Gastrocnemius medialis (tissue), 4 donors: ENCODE measurements at regions not wholly inside any gene's neighbourhood (a gene's known extent, or its start where the extent isn't known, plus 50 kb on each side); places are given as distances from the start of the nearest gene placed in this dataset.

Experiments used
- POLR2A ChIP-seq, 2 donors: fragments of 450-650 bp; IDR thresholded peaks; one replicate each; pipeline ENCODE4 v1.6.1; 2017; ENCODE audit warnings: antibody characterized with exemption in 2 of 2, mild to moderate bottlenecking in 2 of 2, moderate library complexity in 2 of 2
- TF ChIP-seq, protein P1 (sequence below), 5 experiments: fragments of 450-650 bp in 3 of 5; fragments of 200-600 bp in 2 of 5; sonication (generic) in 2 of 5; IDR thresholded peaks in 4 of 5; conservative IDR thresholded peaks in 1 of 5; 1 replicate in 4 of 5; 2 replicates in 1 of 5; pipeline ENCODE4 v1.5.1; 2016 to 2019; ENCODE audit warnings: antibody characterized with exemption in 5 of 5, mild to moderate bottlenecking in 3 of 5, moderate library complexity in 3 of 5

DNA sequence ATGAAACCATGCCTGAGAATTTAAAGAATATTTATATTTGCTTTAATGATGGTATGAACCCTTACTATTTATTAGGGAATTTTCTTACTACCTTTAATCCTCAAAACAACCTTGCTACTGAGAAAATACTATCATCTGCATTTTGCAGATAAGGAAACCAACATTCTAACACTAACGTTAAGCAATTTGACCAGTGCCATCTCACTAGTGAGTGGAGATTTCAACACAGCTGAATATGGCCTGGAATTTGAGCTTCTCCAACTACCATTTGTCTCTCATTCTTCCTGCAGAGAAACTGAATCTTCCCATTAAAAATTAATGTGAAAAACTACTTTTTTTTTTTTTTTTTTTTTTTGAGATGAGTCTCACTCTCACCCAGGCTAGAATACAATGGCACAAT lies 380.9 kb upstream of the SMIM31 start:
- TF ChIP-seq, protein P1, sequence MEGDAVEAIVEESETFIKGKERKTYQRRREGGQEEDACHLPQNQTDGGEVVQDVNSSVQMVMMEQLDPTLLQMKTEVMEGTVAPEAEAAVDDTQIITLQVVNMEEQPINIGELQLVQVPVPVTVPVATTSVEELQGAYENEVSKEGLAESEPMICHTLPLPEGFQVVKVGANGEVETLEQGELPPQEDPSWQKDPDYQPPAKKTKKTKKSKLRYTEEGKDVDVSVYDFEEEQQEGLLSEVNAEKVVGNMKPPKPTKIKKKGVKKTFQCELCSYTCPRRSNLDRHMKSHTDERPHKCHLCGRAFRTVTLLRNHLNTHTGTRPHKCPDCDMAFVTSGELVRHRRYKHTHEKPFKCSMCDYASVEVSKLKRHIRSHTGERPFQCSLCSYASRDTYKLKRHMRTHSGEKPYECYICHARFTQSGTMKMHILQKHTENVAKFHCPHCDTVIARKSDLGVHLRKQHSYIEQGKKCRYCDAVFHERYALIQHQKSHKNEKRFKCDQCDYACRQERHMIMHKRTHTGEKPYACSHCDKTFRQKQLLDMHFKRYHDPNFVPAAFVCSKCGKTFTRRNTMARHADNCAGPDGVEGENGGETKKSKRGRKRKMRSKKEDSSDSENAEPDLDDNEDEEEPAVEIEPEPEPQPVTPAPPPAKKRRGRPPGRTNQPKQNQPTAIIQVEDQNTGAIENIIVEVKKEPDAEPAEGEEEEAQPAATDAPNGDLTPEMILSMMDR (IDR thresholded peaks at IDR 0.05 in 4 of 5, conservative IDR thresholded peaks at IDR 0.05 in 1 of 5): no peak
- no peak for TF ChIP-seq POLR2A (IDR thresholded peaks at IDR 0.05)
